Spleen (tissue), 11 donors: ENCODE measurements at regions not wholly inside any gene's neighbourhood (a gene's known extent, or its start where the extent isn't known, plus 50 kb on each side); places are given as distances from the start of the nearest gene placed in this dataset.

Experiments
- DNase-seq: peaks from one replicate; pipeline ENCODE4 v3.0.0-alpha.2; 2020
- H3K27ac ChIP-seq, 8 donors: fragments of 200-600 bp; sonication (generic) in 7 of 8; 1 replicate in 4 of 8; 2 replicates in 4 of 8; pipeline versions ENCODE4 v1.5.0 to v1.8.0; 2016 to 2021; ENCODE audit warnings: inconsistent platforms in 4 of 8, mild to moderate bottlenecking in 4 of 8, moderate library complexity in 1 of 8
- H3K27me3 ChIP-seq, 7 donors: fragments of 200-600 bp; sonication (generic) in 6 of 7; replicated peaks in 1 of 7; 1 replicate in 4 of 7; 2 replicates in 3 of 7; pipeline versions ENCODE4 v1.5.0 to v1.8.0; 2016 to 2021; ENCODE audit warnings: inconsistent platforms in 3 of 7, mild to moderate bottlenecking in 1 of 7
- H3K36me3 ChIP-seq, 6 donors: fragments of 200-600 bp; sonication (generic) in 5 of 6; 1 replicate in 4 of 6; 2 replicates in 2 of 6; pipeline versions ENCODE4 v1.5.0 to v1.8.0; 2016 to 2021; ENCODE audit warnings: inconsistent platforms in 2 of 6
- H3K4me1 ChIP-seq, 6 donors: fragments of 200-600 bp; sonication (generic) in 5 of 6; 1 replicate in 3 of 6; 2 replicates in 3 of 6; pipeline versions ENCODE4 v1.5.0 to v1.8.0; 2016 to 2021; ENCODE audit warnings: inconsistent platforms in 3 of 6
- H3K4me3 ChIP-seq, 8 donors: fragments of 200-600 bp; sonication (generic) in 7 of 8; 1 replicate in 4 of 8; 2 replicates in 4 of 8; pipeline versions ENCODE4 v1.5.0 to v1.8.0; 2016 to 2021; ENCODE audit warnings: inconsistent platforms in 4 of 8, mild to moderate bottlenecking in 4 of 8, moderate library complexity in 2 of 8
- H3K9me3 ChIP-seq, 8 donors: fragments of 200-600 bp; sonication (generic) in 7 of 8; 1 replicate in 4 of 8; 2 replicates in 4 of 8; pipeline versions ENCODE4 v1.5.0 to v1.8.0; 2016 to 2021; ENCODE audit warnings: inconsistent platforms in 4 of 8
- POLR2A ChIP-seq, 3 donors: fragments of 450-650 bp; IDR thresholded peaks; one replicate each; pipeline ENCODE4 v1.5.1; 2017; ENCODE audit warnings: antibody characterized with exemption in 3 of 3, mild to moderate bottlenecking in 1 of 3
- POLR2AphosphoS5 ChIP-seq, 3 donors: sonication (generic); formaldehyde crosslinking; IDR thresholded peaks; one replicate each; pipeline ENCODE4 v1.5.1; 2017; ENCODE audit warnings: antibody characterized with exemption in 3 of 3
- WGBS, 5 donors: extraction: QIAGEN DNeasy Blood & Tissue Kit in 3 of 5; methylation state at CpG; one replicate each; pipeline versions ENCODE4 v1.1.5 to v1.1.7; 2013 to 2018; 5-methylcytosine and 5-hydroxymethylcytosine counted together
- intact Hi-C: fragments of 100-400 bp; cut with DNase I; formaldehyde crosslinking; loops from one replicate; pipeline ENCODE4 v1.15.0; 2023; ENCODE audit warnings: low total_unique reads
- TF ChIP-seq, protein P1 (sequence below), 11 experiments: fragments of 200-600 bp in 7 of 11; fragments of 450-650 bp in 4 of 11; sonication (generic) in 4 of 11; IDR thresholded peaks in 8 of 11; conservative IDR thresholded peaks in 3 of 11; 1 replicate in 7 of 11; 2 replicates in 4 of 11; pipeline versions ENCODE4 v1.4.0 to v1.8.0; 2016 to 2021; ENCODE audit warnings: antibody characterized with exemption in 11 of 11, inconsistent platforms in 4 of 11, mild to moderate bottlenecking in 1 of 11
- donor health status: healthy with polysubstance abuse.
- donor health status: DM: no; HTN: no; CAD: no; lungs with moderate emphysema.
- donor health status: DM: no; HTN: no; CAD: no.
- donor health status: Bipolar disorder and iron deficiency.
- donor health status: healthy.
- donor health status: DM: no; HTN: no; CAD: no.
- donor health status: DM: yes; HTN: yes; CAD: no.

DNA sequence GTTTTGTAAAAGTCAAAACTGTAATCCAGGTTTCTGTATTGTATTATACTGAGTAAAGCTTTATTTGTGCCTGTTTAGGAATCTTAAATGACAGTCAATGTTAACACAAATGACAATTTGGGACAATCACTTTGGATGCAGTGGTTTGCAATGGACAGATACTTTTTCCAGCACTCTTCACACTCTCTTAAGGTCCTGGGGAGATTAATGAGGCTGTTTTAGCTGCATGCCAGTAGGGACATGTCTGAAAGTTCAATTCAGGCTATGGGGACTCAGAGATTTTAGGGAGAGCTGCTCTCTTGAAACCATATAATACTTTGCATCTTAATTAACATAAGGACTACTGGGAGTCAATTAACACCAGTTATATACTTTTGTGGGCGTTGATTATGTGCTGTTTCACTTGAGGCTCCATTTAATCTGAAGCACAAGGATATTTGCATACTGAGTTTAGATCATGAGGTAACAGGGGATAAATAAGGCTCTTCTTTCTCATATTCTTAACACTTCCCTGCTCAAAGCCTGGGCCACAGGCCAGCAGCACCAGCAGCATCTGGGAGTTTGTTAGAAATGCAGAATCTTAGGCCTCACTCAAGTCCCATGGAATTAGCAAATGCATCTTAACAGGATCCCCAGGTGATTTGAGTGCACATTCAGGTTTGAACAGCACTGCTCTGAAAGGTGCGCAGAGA is 972.8 kb downstream of the PLOD2 start:
- TF ChIP-seq POLR2A (IDR thresholded peaks at IDR 0.05) (no peak), POLR2AphosphoS5 (IDR thresholded peaks at IDR 0.05) (no peak)
- TF ChIP-seq, protein P1, sequence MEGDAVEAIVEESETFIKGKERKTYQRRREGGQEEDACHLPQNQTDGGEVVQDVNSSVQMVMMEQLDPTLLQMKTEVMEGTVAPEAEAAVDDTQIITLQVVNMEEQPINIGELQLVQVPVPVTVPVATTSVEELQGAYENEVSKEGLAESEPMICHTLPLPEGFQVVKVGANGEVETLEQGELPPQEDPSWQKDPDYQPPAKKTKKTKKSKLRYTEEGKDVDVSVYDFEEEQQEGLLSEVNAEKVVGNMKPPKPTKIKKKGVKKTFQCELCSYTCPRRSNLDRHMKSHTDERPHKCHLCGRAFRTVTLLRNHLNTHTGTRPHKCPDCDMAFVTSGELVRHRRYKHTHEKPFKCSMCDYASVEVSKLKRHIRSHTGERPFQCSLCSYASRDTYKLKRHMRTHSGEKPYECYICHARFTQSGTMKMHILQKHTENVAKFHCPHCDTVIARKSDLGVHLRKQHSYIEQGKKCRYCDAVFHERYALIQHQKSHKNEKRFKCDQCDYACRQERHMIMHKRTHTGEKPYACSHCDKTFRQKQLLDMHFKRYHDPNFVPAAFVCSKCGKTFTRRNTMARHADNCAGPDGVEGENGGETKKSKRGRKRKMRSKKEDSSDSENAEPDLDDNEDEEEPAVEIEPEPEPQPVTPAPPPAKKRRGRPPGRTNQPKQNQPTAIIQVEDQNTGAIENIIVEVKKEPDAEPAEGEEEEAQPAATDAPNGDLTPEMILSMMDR (IDR thresholded peaks at IDR 0.05 in 8 of 11, conservative IDR thresholded peaks at IDR 0.05 in 3 of 11) = no peak
- Histone ChIP-seq H3K27ac (no peak overlapping the region), H3K27me3 (no peaks in the 10 kb centered on the region), H3K9me3 (no peaks in the 10 kb centered on the region), H3K4me1 (peaks cover 0 to under 1% (median 0%) of the 10 kb centered on the region in 6 donors), H3K4me3 (no peak overlapping the region), H3K36me3 (no peaks in the 10 kb centered on the region)
- DNase-seq = no peak
- intact Hi-C loops = no loop called here
- 77 to 88% (median 86%) methylated on average over 2 of the region's 2 CpGs for WGBS, 5 donors

DNA sequence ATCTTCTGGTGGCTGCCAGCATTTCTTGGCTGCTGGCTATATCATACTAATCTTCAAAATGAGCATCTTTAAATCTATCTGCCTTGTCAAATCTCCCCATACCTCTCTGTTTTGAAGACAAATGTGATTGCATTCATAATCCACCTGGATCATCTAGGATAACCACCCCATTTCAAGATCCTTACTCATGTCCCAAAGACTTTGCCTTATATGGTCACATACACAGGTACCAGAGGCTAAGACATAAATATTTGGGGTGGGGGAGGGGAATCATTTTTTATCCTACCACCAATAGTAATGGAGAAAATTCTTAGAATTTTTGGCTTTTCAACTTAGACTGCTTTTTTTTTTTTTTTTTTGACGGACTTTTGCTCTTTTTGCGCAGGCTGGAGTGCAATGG is 970.8 kb downstream of the PLOD2 start:
- 89 to 98% (median 94%) methylated on average over 2 of the region's 2 CpGs for WGBS, 5 donors
- Histone ChIP-seq H3K36me3 (no peaks in the 10 kb centered on the region), H3K27ac (no peak overlapping the region), H3K27me3 (no peaks in the 10 kb centered on the region), H3K4me3 (no peak overlapping the region), H3K4me1 (no peaks in the 10 kb centered on the region), H3K9me3 (no peaks in the 10 kb centered on the region)
- TF ChIP-seq, protein P1 (IDR thresholded peaks at IDR 0.05 in 8 of 11, conservative IDR thresholded peaks at IDR 0.05 in 3 of 11) = no peak
- TF ChIP-seq POLR2A (IDR thresholded peaks at IDR 0.05) (no peak), POLR2AphosphoS5 (IDR thresholded peaks at IDR 0.05) (no peak)
- DNase-seq = no peak
- intact Hi-C loops = no loop called here

DNA sequence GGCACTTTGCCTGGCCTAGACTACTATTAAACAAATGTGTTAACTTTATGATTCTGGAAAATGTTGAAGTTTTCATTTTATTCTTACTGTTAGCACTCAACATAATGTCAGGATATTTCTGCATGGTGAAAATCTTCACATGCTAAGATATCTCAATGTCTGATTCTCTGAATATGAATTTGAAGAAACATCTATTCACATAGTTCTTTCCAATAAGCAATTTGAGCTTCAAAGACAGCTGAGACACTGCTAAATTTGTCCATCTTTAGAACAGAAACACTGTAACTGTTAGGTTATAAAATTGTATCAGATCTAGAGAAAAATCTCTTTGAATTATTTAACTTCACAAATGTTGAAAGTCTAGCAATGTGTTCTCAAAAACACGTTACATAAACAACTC is 970.2 kb downstream of the PLOD2 start:
- H3K36me3 ChIP-seq = no peaks in the 10 kb centered on the region
- no peak for DNase-seq
- no peaks in the 10 kb centered on the region for H3K4me1 ChIP-seq
- intact Hi-C loops = no loop called here
- H3K27me3 ChIP-seq = no peaks in the 10 kb centered on the region
- WGBS, 5 donors = 61 to 90% (median 71%) methylated on average over 1 of the region's 1 CpG
- H3K27ac ChIP-seq = no peak overlapping the region
- H3K4me3 ChIP-seq = no peak overlapping the region
- no peaks in the 10 kb centered on the region for H3K9me3 ChIP-seq
- TF ChIP-seq POLR2A (IDR thresholded peaks at IDR 0.05) (no peak), POLR2AphosphoS5 (IDR thresholded peaks at IDR 0.05) (no peak)
- TF ChIP-seq, protein P1 (IDR thresholded peaks at IDR 0.05 in 8 of 11, conservative IDR thresholded peaks at IDR 0.05 in 3 of 11) = no peak

DNA sequence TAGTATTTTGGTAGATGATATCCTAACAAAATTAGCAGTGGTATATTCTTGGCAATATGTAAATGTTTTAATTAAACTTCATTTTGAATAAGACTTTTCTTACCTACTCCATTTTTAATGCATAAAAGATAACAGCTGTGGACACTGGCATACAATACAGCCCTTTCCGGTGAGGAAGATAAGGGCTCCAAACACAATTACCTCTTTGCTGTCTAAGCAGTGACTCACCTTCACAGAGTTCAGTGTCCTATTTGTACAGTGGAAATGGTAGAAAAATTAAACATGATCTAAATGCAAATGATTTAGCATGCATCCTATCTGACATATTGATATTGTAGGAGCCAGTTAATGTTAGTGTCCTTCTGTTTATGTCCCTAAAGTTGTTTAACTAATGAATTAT is 969.4 kb downstream of the PLOD2 start:
- Histone ChIP-seq H3K4me1 (no peaks in the 10 kb centered on the region), H3K9me3 (no peaks in the 10 kb centered on the region), H3K27ac (no peak overlapping the region), H3K4me3 (no peak overlapping the region), H3K36me3 (no peaks in the 10 kb centered on the region), H3K27me3 (no peaks in the 10 kb centered on the region)
- 72 to 96% (median 81%) methylated on average over 1 of the region's 1 CpG for WGBS, 5 donors
- TF ChIP-seq POLR2A (IDR thresholded peaks at IDR 0.05) = no peak
- TF ChIP-seq, protein P1 (IDR thresholded peaks at IDR 0.05 in 8 of 11, conservative IDR thresholded peaks at IDR 0.05 in 3 of 11) = no peak
- no peak for TF ChIP-seq POLR2AphosphoS5 (IDR thresholded peaks at IDR 0.05)
- intact Hi-C loops = no loop called here
- DNase-seq = no peak
